A204.1 (cell line): ENCODE measurements at regions not wholly inside any gene's neighbourhood (a gene's known extent, or its start where the extent isn't known, plus 50 kb on each side); places are given as distances from the start of the nearest gene placed in this dataset.

Experiments used
- FAIRE-seq: peaks from 2 replicates; lab custom pipeline; 2012; peaks lifted over from hg19 to GRCh38; lab: Jason Lieb, UNC

DNA sequence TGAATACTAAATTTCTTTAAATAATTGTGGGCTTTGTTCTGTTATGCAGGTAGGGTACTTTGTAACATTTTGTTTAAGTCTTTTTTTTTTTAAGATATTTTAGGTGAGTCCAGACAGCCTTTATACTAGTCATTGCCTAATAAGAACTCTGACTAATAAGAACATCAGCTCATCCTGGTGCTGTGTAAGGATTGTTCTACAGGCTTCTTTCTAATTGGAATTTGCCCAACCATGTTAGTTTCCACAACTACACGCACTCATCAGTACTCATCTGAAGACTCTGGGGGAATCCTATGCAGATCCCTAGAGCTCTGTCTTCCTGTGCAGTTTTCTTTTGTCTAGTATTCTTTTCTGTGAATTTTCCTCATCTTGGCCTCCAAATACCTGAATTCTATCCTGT is 741.8 kb downstream of the IGSF11 start:
- no peak for FAIRE-seq

DNA sequence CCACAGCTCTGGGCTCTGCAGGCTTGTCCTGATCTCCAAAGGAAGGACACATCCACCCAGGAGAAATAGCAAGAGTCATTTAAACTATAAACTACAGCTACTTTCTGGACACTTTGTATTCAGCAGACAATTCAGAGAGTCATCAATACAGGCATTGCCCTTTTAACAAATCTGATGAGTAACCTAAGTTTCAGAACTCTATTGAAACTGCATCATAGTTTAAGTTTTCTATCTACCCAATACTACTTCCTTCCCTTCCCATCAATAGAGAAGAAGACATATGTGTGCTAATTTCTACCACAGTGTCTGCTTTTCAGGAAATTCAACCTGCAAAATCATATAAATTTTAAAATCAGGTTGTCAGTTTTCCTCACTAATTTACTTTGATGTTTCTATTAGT is 736.5 kb downstream of the IGSF11 start:
- FAIRE-seq = no peak

DNA sequence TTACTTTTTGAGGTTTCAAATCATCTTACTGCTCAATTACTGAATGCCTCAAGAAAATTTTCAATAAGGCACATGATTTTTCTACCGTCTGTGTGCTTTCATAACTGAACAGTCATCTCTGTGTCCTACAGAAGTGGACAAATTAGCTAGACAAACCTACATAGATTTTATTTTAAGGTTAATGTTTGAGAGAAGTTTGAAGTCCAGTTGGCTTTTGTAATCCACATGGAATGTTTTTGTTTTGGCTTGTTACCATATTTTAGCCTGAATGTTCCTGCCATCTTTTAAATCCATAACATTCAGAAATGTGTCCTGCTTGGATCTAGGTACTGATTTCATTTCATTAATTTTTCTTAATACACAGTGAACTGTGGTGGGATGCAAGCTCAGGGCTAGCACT is 730.1 kb downstream of the IGSF11 start:
- FAIRE-seq = no peak

DNA sequence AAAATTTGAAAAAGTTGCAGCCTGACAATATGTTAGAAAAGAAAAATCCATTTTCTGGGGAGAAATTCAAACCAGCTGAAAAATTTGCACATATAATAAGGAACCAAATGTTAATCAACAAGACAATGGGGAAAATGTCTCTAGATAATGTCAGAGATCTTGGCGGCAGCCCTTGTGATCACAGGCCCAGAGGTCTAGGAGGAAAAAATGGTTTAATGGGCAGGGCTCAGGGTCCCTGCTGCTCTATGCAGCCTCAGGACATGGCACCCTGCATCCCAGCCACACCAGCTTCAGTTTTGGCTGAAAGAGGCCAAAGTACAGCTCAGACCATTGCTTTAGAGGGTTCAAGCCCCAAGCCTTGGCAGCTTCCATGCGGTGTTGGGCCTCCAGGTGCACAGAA is 701.9 kb downstream of the IGSF11 start:
- FAIRE-seq = no peak

DNA sequence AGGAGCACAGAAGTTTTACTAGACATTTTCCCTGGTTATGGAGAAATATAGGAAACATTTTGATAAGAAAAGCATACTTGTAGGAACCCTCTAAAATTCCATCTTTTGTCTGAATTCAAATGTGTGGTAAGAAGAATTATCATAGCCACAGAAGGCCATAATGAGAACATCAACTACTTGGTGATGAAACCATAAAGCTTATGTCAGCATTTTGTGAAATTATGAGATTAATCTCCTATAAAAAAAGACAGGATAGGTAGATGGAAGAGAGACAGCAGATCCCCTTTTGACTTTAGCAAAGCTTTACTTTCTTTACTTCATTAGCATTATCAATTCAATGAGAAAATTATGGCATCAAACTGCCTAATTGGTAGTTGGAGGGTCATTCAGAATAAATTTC is 697.0 kb downstream of the IGSF11 start:
- no peak for FAIRE-seq

DNA sequence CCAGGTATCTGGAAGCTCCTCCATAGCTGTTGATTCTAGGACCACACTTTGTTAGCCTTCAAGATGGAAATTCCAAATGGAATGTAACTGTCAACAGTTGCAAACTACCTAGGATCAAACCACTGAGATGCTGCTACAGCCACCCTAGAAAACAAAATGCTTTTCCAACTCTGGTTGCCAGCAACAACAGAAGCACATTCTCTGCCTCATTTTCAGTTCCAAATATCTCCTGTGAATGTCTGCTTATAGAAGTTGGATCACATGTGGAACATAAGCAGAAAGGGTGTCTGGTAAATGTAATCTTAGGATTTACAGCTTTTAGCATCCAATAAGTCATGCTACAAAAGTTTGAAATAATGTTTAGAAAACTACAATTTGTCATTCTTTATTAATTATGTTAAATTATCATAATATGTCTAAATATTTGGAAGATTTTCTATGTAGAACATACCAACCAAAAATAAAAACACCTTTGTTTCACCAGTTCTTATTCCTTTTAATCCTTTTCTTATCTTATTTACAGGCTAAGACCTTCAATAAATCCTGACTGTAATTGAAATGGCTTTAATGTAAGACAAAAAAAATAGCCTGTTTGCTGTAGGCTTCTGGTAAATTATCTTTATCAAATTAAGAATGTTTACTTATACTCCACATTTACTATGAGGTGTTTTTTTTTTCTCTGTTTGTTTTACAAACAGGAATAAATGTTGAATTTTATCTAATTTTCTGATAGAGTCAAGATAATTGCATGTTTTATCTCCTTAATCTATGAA is 687.1 kb downstream of the IGSF11 start:
- FAIRE-seq = no peak

DNA sequence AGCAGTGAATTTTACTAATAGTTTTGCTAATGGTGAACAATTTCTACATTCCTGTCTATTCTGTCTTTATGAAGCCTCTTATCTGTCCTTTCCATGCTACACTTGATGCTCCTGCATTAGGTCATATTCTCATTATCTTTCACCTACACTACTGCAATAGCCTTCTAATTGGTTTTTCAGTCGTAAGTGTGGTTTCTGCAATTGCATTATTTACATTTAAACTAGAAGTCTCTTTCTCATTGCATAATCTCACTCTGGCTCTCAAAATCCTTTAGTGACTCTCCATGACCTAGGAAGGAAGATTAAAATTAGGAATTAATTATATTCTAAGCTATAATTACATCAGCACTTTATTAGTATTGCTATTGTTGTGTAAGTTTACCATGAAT is 686.5 kb downstream of the IGSF11 start:
- no peak for FAIRE-seq

DNA sequence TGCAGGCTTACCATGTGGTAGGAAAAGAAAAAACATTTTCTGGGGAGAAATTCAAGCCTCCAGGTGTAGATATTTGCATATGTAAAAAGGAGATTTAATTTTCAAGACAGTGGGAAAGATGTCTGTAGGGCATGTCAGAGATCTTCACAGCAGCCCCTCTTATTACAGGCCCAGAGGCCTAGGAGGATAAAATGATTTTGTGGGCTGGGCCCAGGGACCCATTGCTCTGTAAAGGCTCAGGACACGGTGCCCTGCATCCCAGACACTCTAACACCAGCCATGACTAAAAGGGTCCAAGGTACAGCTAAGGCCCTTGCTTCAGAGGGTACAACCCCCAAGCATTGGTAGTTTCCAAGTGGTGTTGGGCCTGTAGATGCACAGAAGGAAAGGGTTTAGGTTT is 680.1 kb downstream of the IGSF11 start:
- no peak for FAIRE-seq

DNA sequence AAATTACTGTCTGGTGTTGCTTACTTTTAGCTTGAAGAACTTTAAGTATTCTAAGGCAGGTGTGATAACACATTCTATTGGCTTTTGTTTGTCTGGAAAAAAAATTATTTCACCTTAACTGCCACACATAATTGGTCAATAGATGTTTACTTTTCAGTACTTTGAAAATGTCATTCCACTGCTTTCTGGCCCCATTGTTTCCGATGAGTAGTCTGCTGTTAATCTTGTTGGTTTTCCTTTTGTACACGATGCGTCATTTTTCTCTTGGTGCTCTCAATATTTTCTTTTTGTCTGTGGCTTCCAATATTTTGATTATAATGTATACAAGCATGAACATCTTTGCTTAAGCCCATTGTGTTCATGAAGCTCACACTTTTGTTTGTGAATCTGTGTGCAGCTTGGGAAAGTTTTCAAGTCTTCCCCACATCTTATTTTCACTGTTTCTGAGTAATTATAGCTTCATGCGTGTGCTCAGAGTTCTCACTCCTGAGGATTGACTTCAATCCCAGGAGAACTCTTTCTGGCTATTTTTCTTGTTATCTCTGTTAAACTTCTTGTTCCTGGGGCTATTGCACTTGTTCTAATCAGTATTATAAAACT is 664.7 kb downstream of the IGSF11 start:
- FAIRE-seq = no peak

DNA sequence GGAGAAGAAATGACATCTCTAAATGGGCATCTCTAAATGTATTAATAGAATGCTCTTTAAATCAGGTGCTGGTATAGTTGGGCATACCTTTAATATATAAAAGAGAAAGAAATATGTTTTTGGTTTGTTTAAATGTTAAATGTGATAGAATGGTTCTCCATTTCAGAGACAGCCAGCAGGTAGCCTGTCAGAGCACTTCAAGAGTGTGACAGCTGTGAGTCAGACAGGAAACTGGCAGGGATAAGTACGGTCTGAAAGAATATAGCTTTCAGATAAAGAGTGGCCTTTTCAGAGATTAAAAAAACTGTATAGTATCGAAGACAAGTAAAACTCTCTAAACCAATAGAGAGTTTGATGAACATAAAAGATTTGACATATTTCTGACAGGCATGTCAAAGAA is 654.1 kb downstream of the IGSF11 start:
- no peak for FAIRE-seq

DNA sequence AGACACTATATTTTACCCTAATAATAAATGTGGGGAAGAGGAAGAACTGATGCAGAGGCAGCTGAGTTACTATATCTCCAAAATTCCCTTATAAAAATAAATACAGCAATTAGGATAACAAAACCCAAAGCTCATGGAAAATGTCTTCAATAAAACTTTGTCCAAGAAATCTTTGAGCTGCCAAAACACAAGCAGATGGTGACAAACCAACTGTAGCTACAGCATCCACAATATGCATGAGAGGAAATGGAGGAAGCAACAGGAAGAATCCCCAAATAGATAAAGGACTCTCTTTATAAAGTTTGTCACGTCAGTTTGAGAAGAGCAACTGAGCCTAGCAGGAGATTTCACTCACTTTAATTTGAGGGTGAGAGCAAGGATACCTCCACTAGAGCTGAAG is 638.2 kb downstream of the IGSF11 start:
- no peak for FAIRE-seq

DNA sequence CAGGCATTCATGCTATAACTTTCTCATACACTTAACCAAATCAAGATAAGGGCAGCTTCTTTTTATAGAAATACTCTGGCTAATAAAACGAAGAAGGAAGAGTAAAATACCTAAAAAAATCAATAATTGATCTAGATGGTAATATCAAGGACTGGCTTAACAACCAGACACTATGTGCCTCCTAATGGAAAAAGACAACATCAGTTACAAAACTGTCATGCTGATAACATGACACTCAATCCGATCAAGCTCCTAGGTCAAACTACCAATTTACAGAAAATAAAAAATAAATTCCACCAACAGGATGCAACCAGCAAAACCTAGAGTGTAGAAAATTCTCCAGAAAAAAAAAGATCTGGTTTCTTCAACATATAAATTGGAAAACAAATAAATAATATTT is 634.6 kb downstream of the IGSF11 start:
- FAIRE-seq = no peak

DNA sequence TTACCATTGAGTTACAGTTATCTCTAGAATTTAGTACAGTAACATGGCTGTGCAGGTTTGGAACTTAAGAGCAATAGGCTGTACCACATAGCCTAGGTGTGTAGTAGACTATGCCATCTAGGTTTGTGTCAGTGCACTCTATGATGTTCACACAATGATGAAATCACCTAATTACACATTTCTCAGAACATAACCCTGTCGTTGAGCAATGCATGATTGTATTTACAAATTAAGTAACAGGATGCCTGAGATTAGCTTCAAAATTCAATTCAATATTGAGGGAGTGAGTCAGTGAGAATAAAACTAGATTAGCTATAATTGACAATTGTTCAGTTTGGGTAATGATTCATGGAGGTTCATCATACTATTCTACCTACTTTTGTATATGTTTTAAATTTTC is 633.8 kb downstream of the IGSF11 start:
- FAIRE-seq = no peak

DNA sequence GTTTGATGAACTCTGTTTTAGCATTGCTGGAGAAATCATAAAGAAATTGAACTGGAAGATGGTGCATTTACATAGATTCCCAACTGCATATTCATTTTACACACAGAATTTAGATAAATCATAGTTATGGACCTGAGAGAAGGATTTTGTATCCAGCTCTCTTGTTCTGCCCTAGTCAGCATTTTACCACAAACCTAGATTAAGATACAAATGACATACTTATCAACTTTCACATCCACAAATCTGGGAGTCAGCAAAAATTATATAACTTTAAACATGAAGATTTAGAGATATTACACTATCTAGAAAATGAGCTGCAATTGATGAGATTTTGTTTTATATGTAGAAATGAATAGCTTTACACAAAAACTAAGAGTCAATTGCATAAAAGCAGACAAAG is 632.8 kb downstream of the IGSF11 start:
- FAIRE-seq = no peak

DNA sequence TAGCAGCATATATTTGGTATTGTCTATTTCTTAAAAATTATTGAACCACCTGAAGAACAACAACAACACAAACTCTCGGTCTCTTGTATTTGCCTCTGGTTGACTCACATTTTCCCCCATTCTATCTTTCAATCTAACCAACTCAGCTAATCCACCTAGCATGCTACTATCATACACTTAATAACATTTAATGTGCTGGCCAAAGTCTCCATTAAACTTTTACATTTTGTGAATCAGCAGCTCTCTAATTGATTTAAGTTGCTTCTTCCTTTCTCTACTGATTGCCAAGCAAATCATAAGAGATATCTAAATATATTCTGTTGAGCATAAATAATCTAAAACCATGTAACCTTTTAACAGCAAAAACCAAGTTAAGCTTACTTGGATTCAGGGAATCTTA is 631.7 kb downstream of the IGSF11 start:
- no peak for FAIRE-seq

DNA sequence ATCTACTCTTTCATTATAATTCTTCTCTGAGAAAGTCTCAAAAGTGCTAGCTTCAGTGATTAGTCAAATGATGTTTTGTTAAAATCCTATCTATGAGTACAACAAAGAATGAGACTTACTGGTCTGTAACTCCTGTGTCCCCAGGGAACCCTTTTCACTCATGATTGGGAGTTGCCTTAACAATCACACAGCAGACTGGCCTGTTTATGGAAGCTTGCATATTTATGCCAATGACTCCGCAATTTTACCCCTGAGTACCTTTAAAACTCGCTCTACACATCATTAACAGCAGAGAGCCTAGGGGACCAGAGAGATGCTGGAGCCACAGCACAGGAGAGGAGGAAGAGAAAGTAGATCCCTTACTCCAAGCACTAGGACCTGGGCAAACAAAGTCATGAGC is 628.1 kb downstream of the IGSF11 start:
- no peak for FAIRE-seq

DNA sequence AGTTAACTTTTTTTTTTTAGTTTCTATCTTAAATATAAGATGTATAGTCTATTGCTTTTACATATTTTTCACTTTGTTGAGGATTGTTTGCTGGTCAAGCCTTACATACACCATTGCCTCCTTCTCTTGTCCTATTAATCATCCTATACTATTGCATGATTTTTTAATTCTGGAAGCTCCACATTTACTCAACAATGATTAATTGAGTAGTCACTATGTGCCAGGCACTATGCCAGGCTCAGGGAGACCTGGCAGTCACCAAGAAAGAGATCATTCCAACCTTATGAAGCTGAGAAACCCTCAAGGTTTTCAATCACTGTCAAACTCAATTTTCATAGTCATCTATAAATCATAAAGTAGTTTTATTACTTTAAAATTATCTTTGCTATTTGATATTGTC is 626.2 kb downstream of the IGSF11 start:
- no peak for FAIRE-seq

DNA sequence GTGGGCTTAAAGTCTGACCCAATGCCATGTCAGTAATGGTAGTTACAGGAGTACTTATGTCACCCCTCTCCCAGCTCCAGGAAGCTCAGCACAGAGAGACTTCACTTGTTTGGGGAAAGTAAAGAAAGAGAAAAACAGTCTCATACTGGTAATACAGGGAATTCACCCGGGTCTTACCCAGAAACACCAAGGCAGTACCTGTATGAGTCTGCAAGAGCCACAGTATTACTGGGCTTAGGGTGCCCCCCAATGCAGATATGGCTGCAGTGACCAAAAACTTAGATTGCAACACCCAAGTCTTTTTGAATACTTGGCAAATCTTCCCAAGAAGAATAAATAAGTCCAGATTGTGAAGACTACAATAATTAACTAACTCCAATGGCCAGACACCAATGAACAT is 622.1 kb downstream of the IGSF11 start:
- FAIRE-seq = no peak

DNA sequence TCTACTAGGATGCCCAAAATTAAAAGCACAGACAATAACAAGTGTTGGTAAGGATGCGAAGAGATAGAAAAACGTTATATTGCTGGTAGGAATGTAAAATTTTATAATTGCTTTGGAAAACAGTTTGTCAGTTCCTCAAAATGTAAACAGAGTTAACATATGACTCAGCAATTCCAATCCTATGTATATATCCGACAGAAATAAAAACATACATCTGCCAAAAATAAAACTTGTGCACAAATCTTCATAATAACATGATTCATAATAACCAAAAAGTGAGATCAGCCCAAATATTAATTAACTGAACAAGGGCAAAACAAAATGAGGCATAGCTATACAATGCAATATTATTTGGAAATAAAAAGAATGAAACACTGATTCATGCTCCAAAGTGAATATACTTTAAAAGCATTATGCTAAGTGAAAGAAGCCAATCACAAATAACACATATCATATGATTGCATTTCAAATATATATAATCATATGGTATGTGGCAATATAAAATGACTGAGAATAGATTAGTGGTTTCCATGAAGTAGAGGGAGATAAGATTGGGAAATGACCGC is 609.3 kb downstream of the IGSF11 start:
- FAIRE-seq = no peak

DNA sequence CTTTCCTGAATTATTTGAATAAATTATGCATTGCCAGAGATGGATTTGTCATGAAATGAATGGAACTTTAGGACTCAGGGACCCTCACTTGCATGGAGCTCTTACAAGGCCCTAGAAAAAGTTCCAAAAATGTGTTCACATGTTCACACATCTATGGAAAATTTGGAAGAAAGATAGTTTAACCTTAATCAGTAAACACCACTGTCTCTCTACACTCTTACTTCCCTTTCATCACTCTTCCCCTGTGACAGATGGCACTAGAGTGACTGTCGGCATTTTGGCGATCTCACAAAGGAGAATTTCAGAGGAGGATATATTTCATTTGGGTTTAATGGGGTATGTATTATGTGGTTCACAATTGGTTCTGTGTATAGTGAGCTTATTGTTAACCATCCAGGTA is 600.8 kb downstream of the IGSF11 start:
- FAIRE-seq = no peak

DNA sequence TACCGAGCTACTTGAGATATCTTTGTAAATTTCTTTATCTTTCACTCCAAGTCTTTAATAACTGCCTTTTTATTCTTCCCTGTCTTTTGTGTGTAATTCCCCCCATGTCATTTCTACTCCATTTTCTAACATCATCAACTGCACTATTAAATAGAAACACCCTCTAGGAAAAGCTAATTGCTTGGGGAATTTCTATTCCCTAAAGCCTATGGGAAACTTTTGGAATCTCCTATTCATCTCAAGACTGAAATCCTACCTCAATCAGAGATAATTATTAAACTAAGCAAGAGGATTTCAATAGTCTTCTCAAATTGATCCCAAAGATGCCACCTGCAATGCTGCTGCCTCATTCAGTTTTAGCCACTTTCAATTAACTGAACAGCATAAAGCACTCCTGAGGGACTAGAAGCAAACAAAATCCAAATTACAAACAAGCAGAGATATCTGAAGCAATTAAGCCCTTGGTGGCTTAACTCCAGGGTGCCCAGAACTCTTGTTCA is 598.7 kb downstream of the IGSF11 start:
- no peak for FAIRE-seq

DNA sequence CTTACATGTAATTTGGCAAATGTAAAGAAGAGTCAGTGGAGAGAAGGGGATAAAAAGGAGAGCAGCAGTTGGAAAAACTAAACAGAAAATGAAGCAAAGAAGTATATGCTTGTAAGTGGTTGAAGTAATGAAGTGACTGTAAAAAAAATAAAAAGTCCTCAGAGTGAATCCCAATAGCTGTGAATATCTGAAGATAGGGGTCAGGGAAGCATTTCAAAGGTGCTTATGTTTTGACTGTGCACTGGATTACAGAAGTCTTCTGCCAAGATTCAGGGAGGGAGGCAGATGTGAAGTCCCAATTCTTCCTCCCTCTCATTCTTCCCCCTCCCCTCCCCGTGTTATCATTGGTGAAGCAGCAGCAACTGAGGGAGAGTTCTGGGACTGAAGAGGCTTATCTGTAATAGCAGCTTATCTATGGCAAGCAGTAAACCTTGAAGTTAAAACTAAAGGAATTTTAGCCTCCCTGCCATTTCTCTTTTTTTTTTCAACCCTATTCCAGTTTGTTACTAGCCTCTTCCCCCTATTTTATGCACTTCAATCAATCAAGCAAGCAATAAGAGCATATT is 597.9 kb downstream of the IGSF11 start:
- FAIRE-seq = no peak

DNA sequence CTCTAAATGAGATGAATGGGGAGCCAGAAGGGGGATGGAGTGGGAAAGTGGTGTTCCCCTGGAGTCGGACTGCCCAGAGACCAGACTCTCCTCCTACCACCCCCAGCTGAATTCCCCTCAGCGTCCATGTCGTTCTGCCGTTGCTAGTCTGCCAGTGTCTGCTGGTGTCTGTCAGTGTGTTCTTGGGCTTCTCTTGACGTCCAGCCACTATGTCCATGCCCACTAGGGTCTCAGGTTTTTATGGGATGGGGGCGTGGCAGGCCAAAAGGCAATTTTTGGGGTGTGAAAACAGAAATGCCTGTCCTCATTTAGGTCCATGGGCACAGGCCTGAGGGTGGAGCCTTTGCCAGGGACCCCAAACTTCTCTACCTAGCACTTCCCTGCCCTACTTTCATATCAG is 589.6 kb downstream of the IGSF11 start:
- FAIRE-seq = no peak

DNA sequence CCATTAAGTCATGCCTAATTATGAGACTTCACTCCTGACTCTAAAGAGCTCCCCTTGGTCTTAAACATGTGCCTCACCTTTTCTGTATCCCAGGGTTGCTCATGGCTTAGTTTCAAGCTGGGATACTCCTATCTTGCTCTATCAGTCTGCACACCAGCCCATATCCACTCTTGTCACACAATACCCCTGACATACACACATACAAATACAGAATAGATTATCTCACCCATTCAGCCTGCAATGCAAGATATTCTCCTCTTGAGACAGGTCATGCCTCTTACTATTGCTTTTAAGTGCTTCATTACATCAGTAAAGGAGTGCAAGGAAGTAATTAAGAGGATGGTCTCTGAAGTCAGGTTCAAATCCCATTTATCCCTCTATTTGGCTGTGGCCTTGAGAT is 587.3 kb downstream of the IGSF11 start:
- FAIRE-seq = no peak
